ENCODE measurements at regions not wholly inside any gene's neighbourhood (a gene's known extent, or its start where the extent isn't known, plus 50 kb on each side); places are given as distances from the start of the nearest gene placed in this dataset.

DNA sequence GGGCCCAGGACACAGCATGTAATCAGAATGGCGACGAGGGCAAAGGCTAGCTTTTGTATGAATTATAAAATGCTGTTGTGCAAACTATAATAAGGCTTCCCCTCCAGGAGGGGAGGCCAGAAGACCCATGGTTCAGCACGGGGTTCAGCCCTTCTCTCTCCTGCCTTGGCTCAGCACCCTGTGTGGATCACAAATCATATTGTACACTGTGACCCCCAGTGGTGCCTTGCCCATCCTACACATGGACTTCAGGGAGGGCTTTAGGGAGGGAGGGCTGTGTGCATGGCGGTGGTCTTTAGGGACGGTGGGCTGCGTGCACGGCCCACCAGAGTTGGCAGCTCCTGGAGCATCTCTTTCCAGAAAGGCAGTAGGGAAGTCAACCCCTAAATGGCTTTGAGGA is 120.8 kb upstream of the TNR start:
- no peak for TF ChIP-seq POLR2AphosphoS5 (IDR thresholded peaks at IDR 0.05; ENCODE audit: low read depth, low read length)
- TF ChIP-seq, protein P1, sequence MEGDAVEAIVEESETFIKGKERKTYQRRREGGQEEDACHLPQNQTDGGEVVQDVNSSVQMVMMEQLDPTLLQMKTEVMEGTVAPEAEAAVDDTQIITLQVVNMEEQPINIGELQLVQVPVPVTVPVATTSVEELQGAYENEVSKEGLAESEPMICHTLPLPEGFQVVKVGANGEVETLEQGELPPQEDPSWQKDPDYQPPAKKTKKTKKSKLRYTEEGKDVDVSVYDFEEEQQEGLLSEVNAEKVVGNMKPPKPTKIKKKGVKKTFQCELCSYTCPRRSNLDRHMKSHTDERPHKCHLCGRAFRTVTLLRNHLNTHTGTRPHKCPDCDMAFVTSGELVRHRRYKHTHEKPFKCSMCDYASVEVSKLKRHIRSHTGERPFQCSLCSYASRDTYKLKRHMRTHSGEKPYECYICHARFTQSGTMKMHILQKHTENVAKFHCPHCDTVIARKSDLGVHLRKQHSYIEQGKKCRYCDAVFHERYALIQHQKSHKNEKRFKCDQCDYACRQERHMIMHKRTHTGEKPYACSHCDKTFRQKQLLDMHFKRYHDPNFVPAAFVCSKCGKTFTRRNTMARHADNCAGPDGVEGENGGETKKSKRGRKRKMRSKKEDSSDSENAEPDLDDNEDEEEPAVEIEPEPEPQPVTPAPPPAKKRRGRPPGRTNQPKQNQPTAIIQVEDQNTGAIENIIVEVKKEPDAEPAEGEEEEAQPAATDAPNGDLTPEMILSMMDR (IDR thresholded peaks at IDR 0.05 in 2 of 3, conservative IDR thresholded peaks at IDR 0.05 in 1 of 3; ENCODE audit: borderline replicate concordance in 1 of 3, insufficient read depth in 1 of 3, low read depth in 2 of 3, low read length in 2 of 3), result no peak
- TF ChIP-seq POLR2A (IDR thresholded peaks at IDR 0.05; ENCODE audit: borderline replicate concordance, extremely low read depth, insufficient read depth, insufficient read length), result no peak
- no peak for TF ChIP-seq ZFX (IDR thresholded peaks at IDR 0.05)
- no peak for TF ChIP-seq EZH2 (IDR thresholded peaks at IDR 0.05)
- TF ChIP-seq, protein P2, sequence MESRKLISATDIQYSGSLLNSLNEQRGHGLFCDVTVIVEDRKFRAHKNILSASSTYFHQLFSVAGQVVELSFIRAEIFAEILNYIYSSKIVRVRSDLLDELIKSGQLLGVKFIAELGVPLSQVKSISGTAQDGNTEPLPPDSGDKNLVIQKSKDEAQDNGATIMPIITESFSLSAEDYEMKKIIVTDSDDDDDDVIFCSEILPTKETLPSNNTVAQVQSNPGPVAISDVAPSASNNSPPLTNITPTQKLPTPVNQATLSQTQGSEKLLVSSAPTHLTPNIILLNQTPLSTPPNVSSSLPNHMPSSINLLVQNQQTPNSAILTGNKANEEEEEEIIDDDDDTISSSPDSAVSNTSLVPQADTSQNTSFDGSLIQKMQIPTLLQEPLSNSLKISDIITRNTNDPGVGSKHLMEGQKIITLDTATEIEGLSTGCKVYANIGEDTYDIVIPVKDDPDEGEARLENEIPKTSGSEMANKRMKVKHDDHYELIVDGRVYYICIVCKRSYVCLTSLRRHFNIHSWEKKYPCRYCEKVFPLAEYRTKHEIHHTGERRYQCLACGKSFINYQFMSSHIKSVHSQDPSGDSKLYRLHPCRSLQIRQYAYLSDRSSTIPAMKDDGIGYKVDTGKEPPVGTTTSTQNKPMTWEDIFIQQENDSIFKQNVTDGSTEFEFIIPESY (IDR thresholded peaks at IDR 0.05; ENCODE audit: extremely low read depth, insufficient replicate concordance, low read length), result no peak
- TF ChIP-seq CEBPB (IDR thresholded peaks at IDR 0.05; ENCODE audit: low read depth), result no peak
- no peak for TF ChIP-seq ZNF274 (IDR thresholded peaks at IDR 0.05; ENCODE audit: low read depth, low read length)
- no peak for TF ChIP-seq YY1 (IDR thresholded peaks at IDR 0.05; ENCODE audit: extremely low read depth, insufficient replicate concordance, low read depth, low read length)
